ENCODE measurements at regions not wholly inside any gene's neighbourhood (a gene's known extent, or its start where the extent isn't known, plus 50 kb on each side); places are given as distances from the start of the nearest gene placed in this dataset.

- Histone ChIP-seq H3K27ac (peak overlapping the region in 1 of 5 donors; percentile 25), H3K4me3 (no peak overlapping the region), H3K36me3 (no peaks in the 10 kb centered on the region), H3K4me1 (peaks cover 0 to 5% (median 0%) of the 10 kb centered on the region in 4 donors), H3K9me3 (no peaks in the 10 kb centered on the region), H3K27me3 (no peaks in the 10 kb centered on the region)
- TF ChIP-seq EP300 (IDR thresholded peaks at IDR 0.05): no peak
- TF ChIP-seq POLR2A (IDR thresholded peaks at IDR 0.05): no peak
- no peak for TF ChIP-seq CTCF (IDR thresholded peaks at IDR 0.05)
- no peak for TF ChIP-seq POLR2AphosphoS5 (IDR thresholded peaks at IDR 0.05)
- intact Hi-C loops (cut with DNase I; ENCODE audit: low total_unique reads): no loop called here
- WGBS, 5 donors: 32 to 72% (median 43%) methylated on average over 2 of the region's 2 CpGs
- no peak for DNase-seq
These were observed 554.5 kb downstream of the NSUN3 start for GRCh38 chr3:94617312-94617711.

- no peaks in the 10 kb centered on the region for H3K36me3 ChIP-seq
- H3K27ac ChIP-seq: no peak overlapping the region
- H3K4me1 ChIP-seq: peaks cover 0 to 5% (median 0%) of the 10 kb centered on the region in 4 donors
- no peak overlapping the region for H3K4me3 ChIP-seq
- intact Hi-C loops (cut with DNase I; ENCODE audit: low total_unique reads): no loop called here
- TF ChIP-seq CTCF (IDR thresholded peaks at IDR 0.05): no peak
- WGBS, 5 donors: 70 to 86% (median 81%) methylated on average over 3 of the region's 3 CpGs
- H3K27me3 ChIP-seq: no peaks in the 10 kb centered on the region
- DNase-seq: no peak
- no peaks in the 10 kb centered on the region for H3K9me3 ChIP-seq
These were observed 556.8 kb downstream of the NSUN3 start for GRCh38 chr3:94619643-94620042.

GRCh38 chr3:94626573-94626972 lies 563.7 kb downstream of the NSUN3 start:
- H3K9me3 ChIP-seq: no peaks in the 10 kb centered on the region
- no peak for TF ChIP-seq POLR2AphosphoS5 (IDR thresholded peaks at IDR 0.05)
- TF ChIP-seq CTCF (IDR thresholded peaks at IDR 0.05): no peak
- TF ChIP-seq POLR2A (IDR thresholded peaks at IDR 0.05): no peak
- TF ChIP-seq EP300 (IDR thresholded peaks at IDR 0.05): no peak
- DNase-seq: no peak
- H3K4me3 ChIP-seq: no peak overlapping the region
- intact Hi-C loops (cut with DNase I; ENCODE audit: low total_unique reads): no loop called here
- 0 to 59% (median 37%) methylated on average over 1 of the region's 1 CpG for WGBS, 5 donors
- no peak overlapping the region for H3K27ac ChIP-seq
- H3K4me1 ChIP-seq: no peaks in the 10 kb centered on the region
- H3K27me3 ChIP-seq: no peaks in the 10 kb centered on the region
- H3K36me3 ChIP-seq: no peaks in the 10 kb centered on the region

GRCh38 chr3:94627689-94628088 lies 564.8 kb downstream of the NSUN3 start:
- TF ChIP-seq POLR2A (IDR thresholded peaks at IDR 0.05) (no peak), CTCF (IDR thresholded peaks at IDR 0.05) (no peak), EP300 (IDR thresholded peaks at IDR 0.05) (no peak), POLR2AphosphoS5 (IDR thresholded peaks at IDR 0.05) (no peak)
- Histone ChIP-seq H3K27ac (no peak overlapping the region), H3K4me1 (no peaks in the 10 kb centered on the region), H3K9me3 (no peaks in the 10 kb centered on the region), H3K27me3 (no peaks in the 10 kb centered on the region), H3K4me3 (no peak overlapping the region), H3K36me3 (no peaks in the 10 kb centered on the region)
- WGBS, 5 donors: 87 to 100% (median 90%) methylated on average over 1 of the region's 1 CpG
- DNase-seq: no peak
- intact Hi-C loops (cut with DNase I; ENCODE audit: low total_unique reads): no loop called here

Data from stomach (tissue), 8 donors.